Retinal pigment epithelial cell (primary cell): ENCODE measurements at regions not wholly inside any gene's neighbourhood (a gene's known extent, or its start where the extent isn't known, plus 50 kb on each side); places are given as distances from the start of the nearest gene placed in this dataset.

ENCODE experiments used
- DNase-seq: peaks from one replicate; pipeline ENCODE4 v3.0.0-alpha.2; 2010; ENCODE audit warnings: low read depth
- H3K4me3 ChIP-seq: 2 replicates; pipeline ENCODE4 v1.5.1; 2011; ENCODE audit warnings: mild to moderate bottlenecking, low read length, control low read depth, moderate library complexity
- CTCF ChIP-seq: conservative IDR thresholded peaks from 2 replicates; pipeline ENCODE4 v1.5.1; 2011; ENCODE audit warnings: low read depth, low read length, control low read depth, inconsistent platforms

DNA sequence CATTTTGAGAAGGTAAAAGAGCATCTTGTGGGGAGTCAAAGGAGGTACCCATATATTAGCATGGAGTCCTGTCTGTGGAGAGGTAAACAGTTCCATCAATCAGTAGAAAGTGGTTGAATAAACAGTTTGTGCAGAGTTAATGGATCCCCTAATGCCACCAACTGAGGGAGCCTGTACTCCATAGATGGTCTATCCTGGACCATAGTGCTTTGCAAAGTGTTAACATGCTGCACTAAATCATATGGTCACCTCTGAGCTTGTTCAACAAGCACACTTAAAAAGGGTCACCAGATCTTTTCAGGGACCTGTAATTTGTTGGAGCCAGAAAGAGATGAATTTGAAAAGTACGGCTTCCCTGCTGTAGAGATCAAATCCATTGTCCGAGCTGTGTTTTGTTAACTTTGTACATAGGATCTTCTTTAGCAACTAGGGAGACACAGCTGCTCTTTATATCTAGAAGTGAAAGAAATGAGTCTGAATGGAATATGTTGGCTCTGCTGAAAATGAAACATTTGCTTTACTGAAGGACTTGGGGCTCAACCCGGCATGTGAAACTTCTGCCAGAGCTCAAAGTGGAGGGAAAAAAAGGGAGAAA lies 366.4 kb downstream of the ETNK1 start:
- TF ChIP-seq CTCF, result no peak
- no peak overlapping the region for H3K4me3 ChIP-seq
- no peak for DNase-seq

GRCh38 chr12:22993609-22994315 lies 368.8 kb downstream of the ETNK1 start:
- TF ChIP-seq CTCF, result no peak
- H3K4me3 ChIP-seq, result no peak overlapping the region
- peak; percentile 64 for DNase-seq

- no peak for DNase-seq
- no peak overlapping the region for H3K4me3 ChIP-seq
- no peak for TF ChIP-seq CTCF
Measured at GRCh38 chr12:22994316-22994675, 369.3 kb downstream of the ETNK1 start.

DNA sequence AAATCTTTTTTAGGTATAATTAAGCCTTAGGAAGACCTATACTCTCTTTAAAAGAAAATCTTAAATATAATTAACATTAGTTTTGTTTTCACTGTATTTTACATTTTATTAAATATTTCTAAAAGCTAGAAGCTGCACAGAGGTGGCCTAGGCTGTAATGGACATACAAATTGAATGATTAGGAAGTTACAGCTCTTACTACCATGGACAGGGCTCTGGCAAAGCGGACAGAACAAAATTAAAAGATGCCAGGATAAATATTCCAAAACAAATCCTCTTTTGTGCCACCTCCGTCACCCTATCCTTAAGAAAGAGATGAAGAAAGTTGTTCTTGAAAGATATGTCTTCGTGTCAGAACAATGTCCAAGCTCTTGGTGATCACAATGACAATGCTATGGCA lies 376.5 kb downstream of the ETNK1 start:
- no peak for TF ChIP-seq CTCF
- H3K4me3 ChIP-seq, result no peak overlapping the region
- DNase-seq, result no peak

DNA sequence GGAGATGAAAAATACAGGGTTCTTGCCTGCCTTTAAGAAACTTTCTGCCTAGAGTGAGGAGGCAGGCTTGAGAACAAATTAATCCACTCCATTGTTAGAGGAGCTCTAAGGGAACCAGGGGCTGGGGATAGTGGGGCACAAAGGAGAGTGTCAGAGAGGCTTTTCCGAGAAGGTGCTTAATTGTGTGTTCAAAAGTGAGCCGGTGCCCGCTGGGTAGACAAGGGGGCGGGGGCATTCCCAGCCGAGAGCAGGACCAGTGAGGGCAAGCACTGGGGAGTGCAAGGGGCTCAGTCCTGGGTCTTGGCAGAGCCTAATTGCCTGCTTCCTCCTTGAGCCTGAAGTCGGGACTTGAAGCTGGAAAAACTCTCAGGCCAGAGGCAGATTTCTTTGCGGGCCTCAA lies 377.4 kb downstream of the ETNK1 start:
- no peak overlapping the region for H3K4me3 ChIP-seq
- no peak for DNase-seq
- no peak for TF ChIP-seq CTCF

DNA sequence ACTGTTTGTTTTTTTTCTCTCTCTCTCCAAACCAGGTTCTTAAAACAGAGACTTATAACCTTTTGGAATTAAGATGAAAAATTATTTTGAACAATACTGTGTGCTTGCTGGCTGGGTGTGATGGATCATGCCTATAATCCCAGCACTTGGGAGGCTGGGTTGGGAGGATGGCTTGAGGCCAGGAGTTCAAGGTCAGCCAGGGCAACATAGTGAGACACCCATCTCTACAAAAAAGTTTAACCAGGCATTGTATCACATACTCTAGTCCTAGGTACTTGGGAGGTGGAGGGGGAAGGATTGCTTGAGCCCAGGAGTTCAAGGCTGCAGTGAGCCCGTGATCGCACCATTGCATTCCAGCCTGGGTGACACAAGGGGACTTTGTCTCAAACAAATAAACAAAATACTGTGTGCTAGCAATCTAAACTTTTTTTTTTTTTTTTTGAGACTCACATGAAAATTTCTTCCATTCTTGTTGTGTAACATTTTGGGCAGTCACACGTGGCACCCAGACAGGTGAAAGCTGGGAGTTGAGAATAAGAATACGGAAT lies 379.6 kb downstream of the ETNK1 start:
- TF ChIP-seq CTCF, result no peak
- no peak for DNase-seq
- no peak overlapping the region for H3K4me3 ChIP-seq

DNA sequence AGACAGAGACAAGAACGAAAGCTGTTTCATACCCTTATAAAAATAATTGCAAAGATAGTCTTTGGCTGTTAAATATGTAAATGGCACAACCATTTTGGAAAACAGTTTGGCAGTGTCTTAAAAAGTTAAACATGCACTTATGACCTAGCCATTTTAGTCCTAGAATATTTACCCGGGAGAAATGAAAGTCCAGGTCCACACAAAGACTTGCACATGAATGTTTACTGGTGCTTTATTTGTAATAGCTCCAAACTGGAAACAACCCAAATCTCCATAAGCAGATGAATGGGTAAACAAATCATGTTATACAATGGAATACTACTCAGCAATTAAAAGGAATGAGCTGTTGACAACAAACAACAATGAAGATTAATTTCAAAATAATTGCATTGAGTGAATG lies 380.4 kb downstream of the ETNK1 start:
- DNase-seq, result no peak
- no peak overlapping the region for H3K4me3 ChIP-seq
- no peak for TF ChIP-seq CTCF
